Liver (tissue), 8 donors: ENCODE measurements at regions not wholly inside any gene's neighbourhood (a gene's known extent, or its start where the extent isn't known, plus 50 kb on each side); places are given as distances from the start of the nearest gene placed in this dataset.

Source experiments
- DNase-seq: peaks from one replicate; pipeline ENCODE4 v3.0.0-alpha.2; 2017; ENCODE audit warnings: low spot score
- H3K27ac ChIP-seq, 2 donors: one replicate each; pipeline ENCODE4 v1.7.0; 2013; ENCODE audit warnings: inconsistent platforms in 2 of 2, low read length in 2 of 2, control low read depth in 1 of 2, low read depth in 1 of 2, mild to moderate bottlenecking in 1 of 2
- H3K27me3 ChIP-seq, 4 donors: one replicate each; pipeline versions ENCODE4 v1.6.1 to v1.7.0; 2013; ENCODE audit warnings: low read length in 3 of 4, inconsistent platforms in 1 of 4, mild to moderate bottlenecking in 1 of 4, moderate library complexity in 1 of 4; ENCODE audit not compliant: control insufficient read depth in 4 of 4, insufficient read depth in 4 of 4
- H3K36me3 ChIP-seq, 4 donors: one replicate each; pipeline versions ENCODE4 v1.6.1 to v1.7.0; 2013; ENCODE audit warnings: low read length in 3 of 4, mild to moderate bottlenecking in 3 of 4, low read depth in 1 of 4, moderate library complexity in 1 of 4; ENCODE audit not compliant: control insufficient read depth in 4 of 4, insufficient read depth in 3 of 4
- H3K4me1 ChIP-seq, 4 donors: one replicate each; pipeline versions ENCODE4 v1.6.1 to v1.7.0; 2013; ENCODE audit warnings: low read length in 3 of 4, mild to moderate bottlenecking in 3 of 4, moderate library complexity in 1 of 4; ENCODE audit not compliant: control insufficient read depth in 4 of 4, insufficient read depth in 4 of 4
- H3K4me3 ChIP-seq, 3 donors: one replicate each; pipeline versions ENCODE4 v1.6.1 to v1.7.0; 2013; ENCODE audit warnings: low read length in 3 of 3, control low read depth in 1 of 3, low read depth in 1 of 3, mild to moderate bottlenecking in 1 of 3
- H3K9ac ChIP-seq, 2 donors: one replicate each; pipeline ENCODE4 v1.7.0; 2013; ENCODE audit warnings: low read length in 2 of 2, mild to moderate bottlenecking in 2 of 2, moderate library complexity in 2 of 2, control low read depth in 1 of 2, low read depth in 1 of 2
- H3K9me3 ChIP-seq, 4 donors: one replicate each; pipeline versions ENCODE4 v1.6.1 to v1.7.0; 2013; ENCODE audit warnings: low read length in 3 of 4; ENCODE audit not compliant: control insufficient read depth in 4 of 4
- EGR1 ChIP-seq, 2 donors: IDR thresholded peaks; 2 replicates each; pipeline ENCODE4 v1.6.1; 2016 to 2018; ENCODE audit warnings: antibody characterized with exemption in 2 of 2, low read depth in 2 of 2
- FOXA1 ChIP-seq: IDR thresholded peaks from 2 replicates; pipeline ENCODE4 v1.6.1; 2016; ENCODE audit warnings: antibody characterized with exemption
- FOXA2 ChIP-seq: IDR thresholded peaks from 2 replicates; pipeline ENCODE4 v1.6.1; 2016; ENCODE audit warnings: antibody characterized with exemption
- GABPA ChIP-seq, 2 donors: IDR thresholded peaks in 1 of 2; conservative IDR thresholded peaks in 1 of 2; 2 replicates each; pipeline ENCODE4 v1.6.1; 2016; ENCODE audit warnings: antibody characterized with exemption in 2 of 2, mild to moderate bottlenecking in 1 of 2, moderate library complexity in 1 of 2
- HNF4A ChIP-seq, 2 donors: conservative IDR thresholded peaks; 2 replicates each; pipeline ENCODE4 v1.6.1; 2016; ENCODE audit warnings: antibody characterized with exemption in 2 of 2, mild to moderate bottlenecking in 2 of 2
- HNF4G ChIP-seq: IDR thresholded peaks from 2 replicates; pipeline ENCODE4 v1.6.1; 2016; ENCODE audit warnings: antibody characterized with exemption
- JUND ChIP-seq, 2 donors: IDR thresholded peaks; 2 replicates each; pipeline ENCODE4 v1.6.1; 2016; ENCODE audit warnings: antibody characterized with exemption in 2 of 2
- NR2F2 ChIP-seq: IDR thresholded peaks from 2 replicates; pipeline ENCODE4 v1.6.1; 2016; ENCODE audit warnings: antibody characterized with exemption
- RAD21 ChIP-seq, 2 donors: IDR thresholded peaks; 2 replicates each; pipeline ENCODE4 v1.6.1; 2016; ENCODE audit warnings: antibody characterized with exemption in 2 of 2, mild to moderate bottlenecking in 2 of 2
- RXRA ChIP-seq, 2 donors: IDR thresholded peaks; 2 replicates each; pipeline ENCODE4 v1.6.1; 2017 to 2018; ENCODE audit warnings: antibody characterized with exemption in 2 of 2, mild to moderate bottlenecking in 1 of 2
- SP1 ChIP-seq: IDR thresholded peaks from 2 replicates; pipeline ENCODE4 v1.6.1; 2018; ENCODE audit warnings: antibody characterized with exemption, mild to moderate bottlenecking
- TAF1 ChIP-seq: conservative IDR thresholded peaks from 2 replicates; pipeline ENCODE4 v1.6.1; 2016; ENCODE audit warnings: antibody characterized with exemption, mild to moderate bottlenecking
- YY1 ChIP-seq: IDR thresholded peaks from 2 replicates; pipeline ENCODE4 v1.6.1; 2016; ENCODE audit warnings: antibody characterized with exemption, mild to moderate bottlenecking
- WGBS: extraction: QIAGEN DNeasy Blood & Tissue Kit; methylation state at CpG from one replicate; pipeline ENCODE4 v1.1.7; 2013; 5-methylcytosine and 5-hydroxymethylcytosine counted together
- TF ChIP-seq, protein P1 (sequence below): IDR thresholded peaks from 2 replicates; pipeline ENCODE4 v1.6.1; 2016; ENCODE audit warnings: antibody characterized with exemption, mild to moderate bottlenecking
- TF ChIP-seq, protein P2 (sequence below): IDR thresholded peaks from 2 replicates; pipeline ENCODE4 v1.6.1; 2016; ENCODE audit warnings: antibody characterized with exemption
- TF ChIP-seq, protein P3 (sequence below): IDR thresholded peaks from 2 replicates; pipeline ENCODE4 v1.6.1; 2016; ENCODE audit warnings: antibody characterized with exemption
- TF ChIP-seq, protein P4 (sequence below): fragments of 150-350 bp; IDR thresholded peaks from 2 replicates; pipeline ENCODE4 v1.5.1; 2017; ENCODE audit warnings: improper control_type of control experiment, low read depth, low read length; ENCODE audit not compliant: missing input control
- TF ChIP-seq, protein P5 (sequence below): IDR thresholded peaks from 2 replicates; pipeline ENCODE4 v1.6.1; 2016; ENCODE audit warnings: antibody characterized with exemption
- donor health status: healthy.
- donor health status: healthy.
- donor health status: healthy.
- donor health status: healthy.
- donor health status: healthy.

DNA sequence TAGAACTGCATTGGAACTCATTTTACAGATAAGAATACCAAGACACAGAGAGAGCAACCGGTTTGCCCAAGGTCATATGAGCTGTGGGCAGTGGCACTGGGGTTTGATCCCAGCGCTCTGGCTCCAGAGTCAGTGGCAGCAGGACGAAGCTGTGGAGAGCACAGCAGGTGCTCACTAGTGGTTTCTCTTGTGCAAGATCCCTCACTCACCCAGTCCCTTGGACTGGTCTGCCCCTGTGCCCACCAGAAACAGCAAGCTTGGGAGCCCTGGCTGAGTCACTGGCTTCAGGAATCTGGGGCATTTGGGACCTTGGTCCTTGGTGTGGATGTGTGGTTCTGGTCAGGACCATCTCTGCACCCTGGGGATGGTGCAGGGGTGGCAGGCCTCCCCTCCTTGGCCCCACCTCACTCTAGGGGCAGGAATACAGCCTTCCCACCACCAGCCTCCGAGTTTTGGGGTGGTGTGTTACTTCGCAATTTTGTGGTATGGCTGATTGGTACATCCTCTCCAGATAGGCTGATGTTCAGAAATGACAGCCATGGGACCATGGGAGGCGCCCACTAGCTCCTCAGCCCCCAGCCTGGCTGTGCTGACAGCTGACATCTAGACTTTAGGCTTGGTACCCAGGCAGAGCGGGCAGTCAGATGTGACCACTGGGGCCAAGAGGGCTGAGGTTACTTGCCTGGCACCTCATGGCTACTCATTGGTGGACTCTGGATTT, 104.6 kb downstream of the LSM3 start:
- Histone ChIP-seq H3K27me3 (peaks cover 0 to 2% (median 0%) of the 10 kb centered on the region in 4 donors), H3K36me3 (no peaks in the 10 kb centered on the region), H3K9ac (no peak overlapping the region), H3K27ac (no peak overlapping the region), H3K9me3 (no peaks in the 10 kb centered on the region), H3K4me1 (no peaks in the 10 kb centered on the region), H3K4me3 (no peak overlapping the region)
- TF ChIP-seq NR2F2 (no peak), RXRA (IDR thresholded peaks at IDR 0.05) (no peak), EGR1 (IDR thresholded peaks at IDR 0.05; ENCODE audit: low read depth in 2 of 2) (no peak), TAF1 (no peak), SP1 (no peak), YY1 (no peak), FOXA2 (no peak), RAD21 (IDR thresholded peaks at IDR 0.05) (no peak), JUND (IDR thresholded peaks at IDR 0.05) (no peak), HNF4A (conservative IDR thresholded peaks at IDR 0.05) (no peak), GABPA (IDR thresholded peaks at IDR 0.05 in 1 of 2, conservative IDR thresholded peaks at IDR 0.05 in 1 of 2) (no peak), HNF4G (no peak), FOXA1 (no peak)
- TF ChIP-seq, protein P1, sequence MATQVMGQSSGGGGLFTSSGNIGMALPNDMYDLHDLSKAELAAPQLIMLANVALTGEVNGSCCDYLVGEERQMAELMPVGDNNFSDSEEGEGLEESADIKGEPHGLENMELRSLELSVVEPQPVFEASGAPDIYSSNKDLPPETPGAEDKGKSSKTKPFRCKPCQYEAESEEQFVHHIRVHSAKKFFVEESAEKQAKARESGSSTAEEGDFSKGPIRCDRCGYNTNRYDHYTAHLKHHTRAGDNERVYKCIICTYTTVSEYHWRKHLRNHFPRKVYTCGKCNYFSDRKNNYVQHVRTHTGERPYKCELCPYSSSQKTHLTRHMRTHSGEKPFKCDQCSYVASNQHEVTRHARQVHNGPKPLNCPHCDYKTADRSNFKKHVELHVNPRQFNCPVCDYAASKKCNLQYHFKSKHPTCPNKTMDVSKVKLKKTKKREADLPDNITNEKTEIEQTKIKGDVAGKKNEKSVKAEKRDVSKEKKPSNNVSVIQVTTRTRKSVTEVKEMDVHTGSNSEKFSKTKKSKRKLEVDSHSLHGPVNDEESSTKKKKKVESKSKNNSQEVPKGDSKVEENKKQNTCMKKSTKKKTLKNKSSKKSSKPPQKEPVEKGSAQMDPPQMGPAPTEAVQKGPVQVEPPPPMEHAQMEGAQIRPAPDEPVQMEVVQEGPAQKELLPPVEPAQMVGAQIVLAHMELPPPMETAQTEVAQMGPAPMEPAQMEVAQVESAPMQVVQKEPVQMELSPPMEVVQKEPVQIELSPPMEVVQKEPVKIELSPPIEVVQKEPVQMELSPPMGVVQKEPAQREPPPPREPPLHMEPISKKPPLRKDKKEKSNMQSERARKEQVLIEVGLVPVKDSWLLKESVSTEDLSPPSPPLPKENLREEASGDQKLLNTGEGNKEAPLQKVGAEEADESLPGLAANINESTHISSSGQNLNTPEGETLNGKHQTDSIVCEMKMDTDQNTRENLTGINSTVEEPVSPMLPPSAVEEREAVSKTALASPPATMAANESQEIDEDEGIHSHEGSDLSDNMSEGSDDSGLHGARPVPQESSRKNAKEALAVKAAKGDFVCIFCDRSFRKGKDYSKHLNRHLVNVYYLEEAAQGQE: no peak
- TF ChIP-seq, protein P2, sequence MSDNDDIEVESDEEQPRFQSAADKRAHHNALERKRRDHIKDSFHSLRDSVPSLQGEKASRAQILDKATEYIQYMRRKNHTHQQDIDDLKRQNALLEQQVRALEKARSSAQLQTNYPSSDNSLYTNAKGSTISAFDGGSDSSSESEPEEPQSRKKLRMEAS: no peak
- TF ChIP-seq, protein P3, sequence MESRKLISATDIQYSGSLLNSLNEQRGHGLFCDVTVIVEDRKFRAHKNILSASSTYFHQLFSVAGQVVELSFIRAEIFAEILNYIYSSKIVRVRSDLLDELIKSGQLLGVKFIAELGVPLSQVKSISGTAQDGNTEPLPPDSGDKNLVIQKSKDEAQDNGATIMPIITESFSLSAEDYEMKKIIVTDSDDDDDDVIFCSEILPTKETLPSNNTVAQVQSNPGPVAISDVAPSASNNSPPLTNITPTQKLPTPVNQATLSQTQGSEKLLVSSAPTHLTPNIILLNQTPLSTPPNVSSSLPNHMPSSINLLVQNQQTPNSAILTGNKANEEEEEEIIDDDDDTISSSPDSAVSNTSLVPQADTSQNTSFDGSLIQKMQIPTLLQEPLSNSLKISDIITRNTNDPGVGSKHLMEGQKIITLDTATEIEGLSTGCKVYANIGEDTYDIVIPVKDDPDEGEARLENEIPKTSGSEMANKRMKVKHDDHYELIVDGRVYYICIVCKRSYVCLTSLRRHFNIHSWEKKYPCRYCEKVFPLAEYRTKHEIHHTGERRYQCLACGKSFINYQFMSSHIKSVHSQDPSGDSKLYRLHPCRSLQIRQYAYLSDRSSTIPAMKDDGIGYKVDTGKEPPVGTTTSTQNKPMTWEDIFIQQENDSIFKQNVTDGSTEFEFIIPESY: no peak
- TF ChIP-seq, protein P4, sequence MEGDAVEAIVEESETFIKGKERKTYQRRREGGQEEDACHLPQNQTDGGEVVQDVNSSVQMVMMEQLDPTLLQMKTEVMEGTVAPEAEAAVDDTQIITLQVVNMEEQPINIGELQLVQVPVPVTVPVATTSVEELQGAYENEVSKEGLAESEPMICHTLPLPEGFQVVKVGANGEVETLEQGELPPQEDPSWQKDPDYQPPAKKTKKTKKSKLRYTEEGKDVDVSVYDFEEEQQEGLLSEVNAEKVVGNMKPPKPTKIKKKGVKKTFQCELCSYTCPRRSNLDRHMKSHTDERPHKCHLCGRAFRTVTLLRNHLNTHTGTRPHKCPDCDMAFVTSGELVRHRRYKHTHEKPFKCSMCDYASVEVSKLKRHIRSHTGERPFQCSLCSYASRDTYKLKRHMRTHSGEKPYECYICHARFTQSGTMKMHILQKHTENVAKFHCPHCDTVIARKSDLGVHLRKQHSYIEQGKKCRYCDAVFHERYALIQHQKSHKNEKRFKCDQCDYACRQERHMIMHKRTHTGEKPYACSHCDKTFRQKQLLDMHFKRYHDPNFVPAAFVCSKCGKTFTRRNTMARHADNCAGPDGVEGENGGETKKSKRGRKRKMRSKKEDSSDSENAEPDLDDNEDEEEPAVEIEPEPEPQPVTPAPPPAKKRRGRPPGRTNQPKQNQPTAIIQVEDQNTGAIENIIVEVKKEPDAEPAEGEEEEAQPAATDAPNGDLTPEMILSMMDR: no peak
- TF ChIP-seq, protein P5, sequence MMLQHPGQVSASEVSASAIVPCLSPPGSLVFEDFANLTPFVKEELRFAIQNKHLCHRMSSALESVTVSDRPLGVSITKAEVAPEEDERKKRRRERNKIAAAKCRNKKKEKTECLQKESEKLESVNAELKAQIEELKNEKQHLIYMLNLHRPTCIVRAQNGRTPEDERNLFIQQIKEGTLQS: no peak
- WGBS: 89% methylated on average over 7 of the region's 7 CpGs
- DNase-seq: no peak
